NCI-H2227 (cell line): ENCODE measurements at regions not wholly inside any gene's neighbourhood (a gene's known extent, or its start where the extent isn't known, plus 50 kb on each side); places are given as distances from the start of the nearest gene placed in this dataset.
A peak's percentile ranks its signal among the peaks of the same experiment; 100 is the strongest.

Source experiments
- DNase-seq: peaks from one replicate; lab custom pipeline; 2025; ENCODE audit not compliant: unreplicated experiment; lab: John Stamatoyannopoulos, UW

DNA sequence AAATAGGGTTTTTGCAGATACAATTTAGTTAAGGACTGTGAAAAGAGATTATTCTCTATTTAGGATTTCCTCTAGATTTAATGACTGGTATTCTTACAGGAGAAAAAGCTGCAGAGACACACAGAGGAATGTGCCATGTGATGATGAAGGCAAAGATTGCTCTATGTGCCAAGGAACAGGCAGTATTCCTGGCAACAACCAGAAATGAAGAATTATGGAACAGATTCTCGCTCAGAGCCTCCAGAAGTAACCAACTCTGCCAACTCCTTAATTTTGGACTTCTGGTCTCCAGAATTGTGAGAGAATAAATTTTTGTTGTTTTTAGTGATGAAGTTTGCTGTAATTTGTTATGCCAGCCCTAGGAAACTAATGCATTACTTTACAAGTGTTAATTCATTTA lies 307.6 kb upstream of the SEMA3A start:
- no peak for DNase-seq

DNA sequence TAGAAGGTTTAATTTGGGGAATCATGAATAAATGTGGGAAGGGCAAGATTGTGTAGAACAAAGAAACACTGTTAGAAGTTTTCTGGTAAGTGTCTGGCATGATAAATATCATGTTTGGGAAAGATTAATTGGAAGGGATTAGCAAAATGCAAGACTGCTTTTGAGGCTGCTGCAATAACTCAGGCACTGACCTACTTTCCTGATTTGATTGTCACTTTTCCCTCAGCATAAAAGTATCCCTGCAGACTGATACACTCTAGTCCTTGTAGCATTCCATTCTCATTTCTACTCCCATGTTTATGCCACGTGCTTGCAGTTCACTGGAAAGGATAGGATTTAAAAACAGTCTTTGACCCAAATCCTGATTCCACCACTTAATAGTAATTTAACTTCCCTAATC lies 303.3 kb upstream of the SEMA3A start:
- no peak for DNase-seq

DNA sequence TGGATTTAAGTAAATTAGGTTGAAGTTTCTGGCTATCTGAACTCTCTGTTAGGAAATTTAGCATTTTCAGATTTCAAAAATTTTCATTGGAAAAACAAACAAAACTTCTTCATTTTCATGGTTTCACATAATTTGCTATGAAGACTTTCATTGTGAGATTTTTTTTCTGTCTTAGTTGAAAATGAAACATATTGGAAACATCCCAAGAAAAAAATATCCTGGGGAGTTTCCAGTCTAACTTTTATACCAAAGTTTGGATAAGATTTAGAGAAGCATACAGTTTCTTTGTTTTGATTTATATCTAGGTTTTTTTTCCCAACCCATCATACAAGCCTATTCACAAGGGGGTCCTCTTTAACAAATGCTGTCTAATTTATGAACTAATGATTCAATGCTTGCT lies 300.5 kb upstream of the SEMA3A start:
- no peak for DNase-seq

DNA sequence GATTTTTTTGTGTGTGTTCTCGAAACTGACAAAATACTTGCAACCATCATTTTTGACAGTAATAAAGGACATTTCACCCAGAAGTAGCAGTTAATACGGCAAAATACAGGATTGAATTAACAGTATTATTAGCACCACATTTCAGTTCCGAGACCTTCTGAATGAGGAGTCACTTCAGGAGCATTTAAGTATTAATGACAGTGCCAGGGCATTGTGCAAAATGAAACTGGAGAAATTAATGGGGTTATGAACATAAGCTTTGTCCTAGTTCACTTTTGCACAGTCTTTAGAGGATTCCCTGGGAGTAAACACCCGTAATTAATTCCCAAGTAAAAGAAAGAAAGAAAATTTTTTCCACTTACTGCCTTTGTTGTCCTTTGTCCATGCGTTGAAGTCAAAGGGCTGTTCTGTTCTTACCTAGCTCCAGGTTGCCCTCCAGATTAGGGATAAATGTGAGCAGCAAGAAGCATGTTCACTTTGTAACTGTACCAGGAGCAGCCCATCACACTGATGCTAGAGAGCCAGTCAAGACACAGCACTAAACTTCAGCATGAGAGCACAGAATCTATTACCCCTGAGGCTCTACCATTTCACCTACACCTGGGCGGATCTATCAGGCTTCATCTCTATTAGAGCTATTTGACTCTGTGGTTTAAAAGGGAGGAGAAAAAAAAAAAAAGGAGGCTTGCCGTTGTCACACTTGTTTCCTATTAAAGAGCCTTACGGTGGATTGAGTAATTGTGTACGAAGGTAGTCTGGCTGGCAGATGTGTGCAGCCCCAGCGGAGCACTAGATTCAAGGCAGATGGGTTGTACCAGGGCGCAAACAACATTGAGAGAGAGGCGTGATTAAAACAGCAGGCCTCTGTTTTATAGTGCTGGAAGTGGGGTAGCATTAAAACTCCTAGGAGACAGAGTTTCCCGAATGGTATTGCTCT lies 297.8 kb upstream of the SEMA3A start:
- DNase-seq = peak; percentile 65

DNA sequence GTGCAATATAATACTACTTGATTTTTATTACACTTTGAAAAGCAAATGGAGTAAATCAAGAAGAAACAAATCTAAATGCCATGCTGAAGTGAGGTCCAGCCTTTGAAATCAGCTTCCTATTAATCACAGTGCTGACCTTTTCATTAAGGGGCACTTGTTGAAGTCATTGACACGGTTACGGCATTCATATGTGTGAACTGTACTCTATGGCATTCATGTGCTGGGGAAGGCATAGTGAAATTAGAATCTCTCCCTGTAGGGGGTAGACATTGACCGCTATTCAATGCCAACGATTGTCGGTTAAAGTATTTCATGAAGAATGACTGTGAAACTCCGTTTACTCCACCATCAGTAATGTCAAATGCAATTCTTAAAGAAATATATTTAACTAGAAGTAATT lies 296.1 kb upstream of the SEMA3A start:
- DNase-seq = peak; percentile 57

DNA sequence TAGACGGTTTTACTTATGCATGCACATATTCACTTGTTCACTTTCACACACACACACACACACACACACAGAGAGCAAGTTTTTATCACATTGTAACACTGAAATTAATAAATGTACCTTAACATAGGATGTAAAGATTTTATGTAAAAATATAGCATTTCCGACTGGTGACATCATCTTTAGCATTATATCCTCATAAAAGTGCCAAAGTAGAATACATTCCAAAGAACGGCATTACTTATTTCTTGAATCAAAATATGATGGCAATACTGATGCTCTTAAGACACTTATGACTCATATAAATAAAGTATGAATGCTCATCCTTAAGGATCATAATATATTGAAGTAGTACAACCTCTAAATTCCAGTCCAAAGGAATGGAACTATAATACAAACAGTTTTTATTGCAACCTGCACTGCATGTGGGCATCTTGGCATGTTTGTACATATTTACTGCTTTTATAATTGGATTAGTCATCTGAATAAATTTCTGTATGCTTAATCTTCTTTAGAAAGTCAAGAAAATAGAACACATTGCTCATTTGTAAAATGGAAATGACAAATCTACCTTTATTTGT lies 290.0 kb upstream of the SEMA3A start:
- no peak for DNase-seq

DNA sequence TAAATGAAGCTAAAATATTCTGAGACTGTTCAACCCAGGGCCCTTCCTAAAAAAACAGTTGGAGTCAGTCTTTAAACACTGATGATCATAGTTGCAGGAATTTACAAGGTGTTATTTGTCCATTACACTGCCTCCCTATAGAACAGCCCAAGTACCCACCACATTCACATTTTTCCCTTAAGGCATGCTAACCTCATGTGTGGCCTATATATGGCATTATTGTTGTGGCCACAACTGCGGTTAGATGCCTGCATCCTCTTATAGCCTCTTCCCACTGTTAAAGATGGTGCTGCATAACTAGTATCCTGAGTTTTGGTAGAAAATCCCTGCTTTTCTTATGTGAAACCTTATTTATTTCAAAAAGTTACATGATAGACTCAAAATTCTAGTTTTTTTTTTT lies 287.9 kb upstream of the SEMA3A start:
- DNase-seq = no peak

DNA sequence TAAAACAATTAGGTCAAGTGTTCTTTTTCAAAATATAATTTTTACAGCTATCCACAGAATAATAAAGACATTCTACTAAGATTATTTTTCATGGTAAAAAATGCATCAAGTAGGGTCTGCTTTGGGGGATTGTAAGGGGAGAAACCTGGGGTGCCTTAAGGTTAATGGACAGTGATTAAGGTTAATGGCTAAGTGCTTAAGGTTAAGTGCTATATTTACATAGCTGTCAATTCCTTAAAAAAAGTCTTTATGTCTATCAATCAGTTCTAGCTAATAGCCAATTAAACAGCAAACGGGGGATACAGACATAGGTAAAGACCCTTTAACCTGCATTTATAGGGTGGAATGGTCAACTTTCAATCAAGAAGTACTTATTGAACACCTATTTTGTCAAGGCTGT lies 284.5 kb upstream of the SEMA3A start:
- DNase-seq = no peak

DNA sequence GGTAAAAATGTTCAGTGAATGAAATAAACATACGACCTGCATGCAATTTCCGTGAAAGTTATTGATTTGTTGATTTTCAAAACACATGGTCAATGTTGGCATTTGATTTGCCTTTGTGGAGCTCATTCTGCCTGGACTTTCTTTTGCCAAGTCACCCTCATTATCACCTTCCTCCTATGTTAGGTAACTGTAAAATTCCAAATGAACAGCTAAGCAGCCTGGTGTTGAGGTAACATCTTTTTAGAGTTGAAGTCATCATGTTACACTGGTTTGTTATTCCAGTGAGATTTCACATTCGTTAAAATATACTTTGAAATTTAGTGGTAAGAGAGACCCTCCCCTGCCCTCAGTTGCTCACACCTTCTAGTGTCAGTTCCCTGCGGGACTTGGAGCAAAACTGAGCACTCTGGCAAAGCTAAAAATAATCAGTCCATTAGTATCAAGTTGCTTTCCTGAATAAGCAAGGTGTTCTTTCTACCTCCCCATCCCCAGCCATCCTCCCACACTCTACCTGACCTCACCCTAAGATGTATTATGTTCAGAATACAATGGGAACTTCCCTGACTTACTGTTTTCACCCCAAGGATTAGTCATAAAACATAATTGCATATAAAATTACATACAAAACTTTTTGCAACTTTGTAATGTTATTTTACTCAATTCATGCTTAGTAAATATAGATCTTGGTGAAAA lies 283.3 kb upstream of the SEMA3A start:
- DNase-seq = no peak

DNA sequence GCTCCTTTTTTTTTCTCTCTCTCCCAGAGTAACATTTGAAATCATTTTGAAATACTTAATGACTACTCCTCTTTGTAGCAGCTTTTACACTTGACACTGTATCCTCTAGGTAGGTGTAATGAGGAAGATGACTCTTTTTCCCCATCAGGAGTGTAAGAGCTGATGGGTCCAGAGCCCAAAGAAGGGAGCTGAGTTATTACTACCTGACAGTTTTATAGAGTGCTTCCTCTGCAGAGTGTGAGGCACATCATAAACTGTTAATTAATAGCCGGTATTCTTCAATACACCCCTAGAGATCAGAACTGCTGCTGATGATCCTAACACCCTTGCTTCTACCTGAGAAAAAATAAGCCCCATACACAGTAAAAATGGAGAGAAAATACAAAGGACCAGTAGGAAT lies 279.8 kb upstream of the SEMA3A start:
- DNase-seq = no peak

DNA sequence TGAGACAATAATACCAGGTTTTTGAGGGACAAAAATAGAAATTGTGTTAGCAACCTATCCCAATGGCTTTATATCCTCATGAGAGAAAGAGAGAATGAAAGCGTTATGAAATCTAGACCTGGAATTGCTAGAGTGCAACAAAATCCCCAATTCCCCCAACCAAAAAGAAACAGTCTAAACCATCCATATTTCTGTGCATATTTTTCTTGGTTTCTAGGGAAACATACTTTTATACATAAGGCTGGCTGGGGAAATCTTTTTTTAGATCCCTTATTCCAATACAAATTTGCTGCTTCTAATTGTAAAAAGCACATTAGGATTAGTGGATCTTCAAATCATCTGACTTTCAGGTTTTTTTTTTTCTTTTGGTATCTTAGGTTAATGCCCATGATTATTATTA lies 277.0 kb upstream of the SEMA3A start:
- no peak for DNase-seq

DNA sequence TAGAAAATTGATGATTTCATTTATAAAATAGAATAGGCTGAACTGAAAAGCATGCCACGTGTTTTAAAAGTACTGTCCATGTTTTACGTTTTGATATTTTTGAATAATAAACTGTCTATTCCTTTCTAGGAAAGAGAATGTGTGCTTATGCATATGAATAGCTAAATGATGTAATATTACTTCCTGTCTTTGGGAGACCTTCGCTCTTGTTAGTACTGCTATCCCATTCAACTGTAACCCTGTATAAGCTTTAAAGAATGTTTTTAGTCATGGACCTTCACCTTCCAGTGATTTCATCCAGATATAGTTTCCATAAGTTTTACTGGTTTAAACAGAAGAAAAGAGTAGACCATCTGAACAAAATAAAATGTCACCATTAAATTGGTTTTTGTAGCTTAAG lies 274.4 kb upstream of the SEMA3A start:
- DNase-seq = no peak

DNA sequence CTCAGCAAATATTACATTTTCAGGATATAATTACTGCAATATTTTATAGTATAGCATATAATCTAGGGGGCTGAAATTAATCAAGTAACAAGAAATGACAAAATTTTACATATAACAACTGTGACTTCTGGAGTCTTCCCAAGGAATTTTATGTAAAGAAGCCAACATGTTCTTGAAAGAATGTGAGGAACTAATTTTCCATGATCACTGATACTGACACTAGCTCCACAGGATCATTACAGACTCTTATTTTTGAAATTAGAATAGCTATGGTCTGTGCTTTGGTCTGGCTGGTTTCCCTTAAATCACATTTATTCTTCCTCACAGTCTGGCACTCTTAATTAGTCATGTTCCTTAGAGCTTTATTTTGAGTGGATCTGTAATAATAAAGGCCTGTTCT lies 267.7 kb upstream of the SEMA3A start:
- no peak for DNase-seq

DNA sequence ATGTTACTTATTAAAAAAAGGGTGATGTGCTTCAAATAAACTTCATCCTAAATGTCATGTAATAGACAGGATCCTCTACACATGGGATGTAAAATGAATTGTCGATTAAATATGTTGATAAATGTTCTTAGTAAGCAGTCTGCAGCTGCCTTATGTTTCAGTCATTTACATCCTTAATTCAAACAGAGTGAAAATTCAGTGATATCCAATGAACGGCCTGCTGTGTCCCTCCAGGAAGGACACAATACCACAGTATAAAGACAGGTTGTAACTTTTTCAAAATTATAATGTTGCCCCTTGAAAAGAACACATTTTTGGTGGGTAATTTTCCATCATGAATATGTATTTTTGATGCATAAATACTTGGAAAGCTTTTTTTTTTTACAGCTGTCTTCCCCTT lies 266.5 kb upstream of the SEMA3A start:
- no peak for DNase-seq

DNA sequence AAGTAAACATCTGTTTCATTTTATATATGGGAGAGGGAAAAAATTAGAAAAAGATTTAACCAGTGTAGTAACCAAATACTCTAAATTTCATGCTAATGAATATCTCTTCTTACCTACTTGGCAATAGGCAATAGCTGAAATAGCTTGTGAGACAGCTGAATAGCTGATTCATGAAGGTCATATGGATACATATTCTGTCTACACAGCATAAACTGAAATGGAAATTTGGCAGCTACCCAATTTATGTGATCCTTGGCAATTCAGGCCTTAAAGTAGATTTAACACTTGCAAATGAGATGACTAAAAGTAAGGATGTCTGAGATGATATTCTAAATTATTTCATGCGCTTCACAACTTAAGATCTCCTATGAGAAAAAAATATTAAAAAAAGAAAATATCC lies 261.2 kb upstream of the SEMA3A start:
- no peak for DNase-seq

DNA sequence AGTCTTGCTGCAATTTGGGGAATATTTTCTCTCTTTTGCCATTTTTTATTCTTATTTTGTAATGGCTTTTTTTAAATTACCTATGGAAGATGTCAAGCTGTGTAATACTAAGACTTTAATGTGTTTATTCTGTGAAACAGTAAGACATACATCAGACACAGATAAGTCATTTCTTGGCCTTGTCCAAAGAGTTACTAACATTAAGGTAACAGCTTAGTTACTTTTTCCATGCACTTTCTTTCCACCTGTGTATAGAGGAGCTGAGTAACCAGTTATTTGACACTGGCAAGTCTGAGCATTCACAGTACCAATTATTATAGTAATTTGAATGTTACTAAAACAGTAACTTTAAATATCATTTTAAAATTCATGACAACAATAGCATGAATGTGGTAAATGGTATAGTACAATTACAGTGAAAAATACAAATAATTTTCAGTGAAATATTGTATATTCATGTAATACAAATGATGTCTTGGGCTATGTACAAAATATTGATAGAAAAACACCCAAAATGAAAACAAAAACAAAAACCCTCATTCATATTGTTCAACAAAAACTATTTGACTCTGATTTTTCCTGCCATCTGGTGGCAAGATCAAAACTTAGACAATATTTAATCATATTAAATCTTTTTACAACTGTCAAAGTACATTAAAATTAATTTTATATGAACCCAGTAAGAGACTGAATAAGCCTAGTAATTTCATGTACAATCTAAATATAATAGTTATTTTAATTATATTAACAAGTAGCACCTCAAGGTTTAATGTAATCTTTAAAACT lies 259.8 kb upstream of the SEMA3A start:
- no peak for DNase-seq

DNA sequence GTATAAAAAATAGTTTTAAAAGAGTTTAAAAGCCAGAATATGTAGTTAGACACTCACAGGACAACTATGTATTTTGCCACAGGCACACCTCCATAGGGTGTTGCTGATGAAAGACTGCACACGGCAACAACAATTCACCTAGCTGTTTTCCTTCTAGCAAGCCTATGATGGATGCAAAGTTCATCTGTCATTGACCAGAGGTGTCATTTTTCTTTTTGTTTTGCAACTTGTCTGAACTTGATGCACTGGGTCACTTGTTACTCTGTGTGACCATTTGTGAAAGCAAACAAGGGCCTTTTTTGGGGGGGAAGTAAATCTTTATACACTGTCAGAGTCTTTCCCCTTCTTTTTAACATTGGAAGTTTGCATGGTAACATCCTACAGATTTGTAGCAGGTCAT lies 258.0 kb upstream of the SEMA3A start:
- no peak for DNase-seq

DNA sequence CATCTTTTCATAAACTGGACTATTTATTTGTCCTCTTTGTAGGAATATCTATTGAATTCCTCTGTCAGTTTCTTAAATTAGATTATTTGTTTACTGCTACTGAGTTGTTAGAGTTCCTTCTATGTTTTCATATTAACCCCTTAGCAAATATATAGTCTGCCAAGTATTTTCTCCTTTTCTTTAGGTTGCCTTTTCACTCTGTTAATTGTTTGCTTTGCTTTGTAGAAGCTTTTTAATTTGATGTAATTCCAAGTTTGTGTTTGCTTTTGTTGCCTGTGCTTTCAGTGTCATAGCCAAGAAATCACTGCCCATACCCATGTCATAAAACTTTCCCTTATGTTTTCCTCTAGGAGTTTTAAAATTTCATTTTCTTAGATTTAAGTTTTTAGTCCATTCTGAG lies 256.2 kb upstream of the SEMA3A start:
- DNase-seq = no peak

DNA sequence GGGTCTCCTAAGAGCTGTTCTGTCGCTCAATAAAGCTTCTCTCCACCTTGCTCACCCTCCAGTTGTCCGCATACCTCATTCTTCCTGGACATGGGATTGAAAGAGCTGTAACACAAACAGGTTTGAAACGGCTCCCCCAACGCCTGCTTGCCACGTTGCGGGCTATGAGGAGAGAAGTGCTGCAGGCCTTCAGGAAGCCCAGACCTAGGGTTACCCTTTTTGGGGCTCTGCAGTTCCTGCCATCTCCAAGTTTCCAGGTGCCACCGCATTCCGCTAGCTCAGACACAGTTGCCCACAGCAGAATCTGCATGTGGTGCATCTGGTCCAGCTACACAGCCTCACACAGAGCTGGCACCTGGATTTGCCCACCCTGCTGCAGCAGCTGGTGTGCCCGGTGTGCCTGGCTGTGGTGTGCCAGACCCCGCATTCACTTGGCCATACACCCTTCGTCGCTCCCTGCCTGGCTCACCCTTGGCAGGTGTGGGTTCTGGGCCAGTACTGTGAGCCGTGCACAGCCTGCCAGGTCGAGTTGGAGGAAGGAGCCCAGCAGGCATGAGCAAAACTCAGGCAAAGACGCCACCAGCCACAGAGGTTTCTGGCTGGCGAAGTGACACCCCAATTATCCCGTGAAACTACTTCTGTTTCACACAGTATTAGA lies 253.2 kb upstream of the SEMA3A start:
- no peak for DNase-seq

DNA sequence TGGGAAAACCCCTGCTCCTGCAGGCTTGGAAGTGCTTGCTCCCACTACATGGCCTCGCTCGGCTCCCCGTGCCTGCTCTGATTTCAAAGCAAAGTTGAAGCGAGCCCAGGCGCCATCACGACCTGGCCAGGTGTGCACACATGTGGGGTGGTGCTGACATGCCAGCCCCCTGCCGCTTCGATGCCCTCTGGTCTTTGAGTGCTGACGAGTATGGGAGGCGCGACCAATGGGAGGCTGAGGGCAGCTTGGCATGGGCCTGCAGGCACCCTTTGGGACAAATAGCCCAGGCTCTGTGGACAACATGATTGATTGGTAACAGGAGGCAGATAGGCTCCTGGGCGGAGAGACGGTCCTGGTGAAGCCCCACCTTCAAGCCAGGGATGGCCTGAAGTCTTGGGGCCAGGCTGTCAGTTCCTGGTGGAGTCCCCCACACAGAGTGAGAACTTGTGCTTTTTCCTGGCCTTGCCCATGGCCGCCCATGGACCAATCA lies 252.4 kb upstream of the SEMA3A start:
- no peak for DNase-seq
